AG20443 (cell line): ENCODE measurements at regions not wholly inside any gene's neighbourhood (a gene's known extent, or its start where the extent isn't known, plus 50 kb on each side); places are given as distances from the start of the nearest gene placed in this dataset.

ENCODE experiments used
- DNase-seq: peaks from one replicate; pipeline ENCODE4 v3.0.0; 2012; ENCODE audit warnings: low spot score, mixed read lengths

DNA sequence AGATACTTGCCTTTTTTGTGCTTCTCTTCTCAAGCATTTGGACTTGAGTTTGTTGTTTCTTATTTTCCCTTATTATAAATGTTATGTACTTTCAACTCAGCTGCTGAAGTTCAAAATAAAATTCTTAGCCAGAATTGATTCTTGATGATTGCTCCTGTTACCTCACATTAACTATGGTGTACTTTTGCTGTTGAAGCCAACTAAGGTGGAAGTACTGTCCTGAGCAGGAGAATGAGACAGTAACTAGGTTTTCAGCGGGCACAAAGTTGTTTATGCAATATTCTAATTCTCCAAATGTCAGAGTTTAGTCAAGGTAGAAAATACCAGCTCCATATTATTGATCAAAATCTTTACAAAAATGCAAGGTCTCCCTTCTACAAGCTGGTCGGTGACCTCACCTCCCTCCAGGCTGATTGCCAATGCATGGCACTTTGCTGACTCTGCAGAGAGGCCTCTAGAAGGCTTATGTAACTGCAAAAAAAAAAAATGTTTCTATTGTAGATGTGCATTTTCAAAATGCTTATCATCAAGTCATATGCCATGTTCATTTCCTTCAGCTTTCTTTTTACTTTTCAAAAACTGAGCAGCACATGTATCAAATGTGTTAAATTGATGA, 1783.5 kb upstream of the WWC1 start:
- DNase-seq = no peak

DNA sequence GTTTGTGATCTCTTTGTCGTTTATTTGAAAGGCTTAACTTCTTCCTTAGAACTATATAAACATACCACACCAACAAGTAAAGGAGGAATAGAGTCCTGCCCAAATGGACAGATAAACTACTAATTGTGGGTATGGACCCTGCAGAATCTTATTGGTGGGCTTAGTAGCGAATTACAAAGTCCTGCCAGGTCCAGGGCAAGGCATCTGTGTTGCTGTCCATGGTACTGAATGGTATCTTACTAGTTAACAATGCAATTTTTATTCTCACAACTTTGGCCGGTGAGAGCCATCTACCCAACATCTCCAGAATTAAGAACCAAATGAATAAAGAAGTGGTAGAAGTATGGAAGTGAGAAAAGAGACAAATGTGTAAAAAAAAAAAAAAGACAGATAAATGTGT, 1782.4 kb upstream of the WWC1 start:
- no peak for DNase-seq

DNA sequence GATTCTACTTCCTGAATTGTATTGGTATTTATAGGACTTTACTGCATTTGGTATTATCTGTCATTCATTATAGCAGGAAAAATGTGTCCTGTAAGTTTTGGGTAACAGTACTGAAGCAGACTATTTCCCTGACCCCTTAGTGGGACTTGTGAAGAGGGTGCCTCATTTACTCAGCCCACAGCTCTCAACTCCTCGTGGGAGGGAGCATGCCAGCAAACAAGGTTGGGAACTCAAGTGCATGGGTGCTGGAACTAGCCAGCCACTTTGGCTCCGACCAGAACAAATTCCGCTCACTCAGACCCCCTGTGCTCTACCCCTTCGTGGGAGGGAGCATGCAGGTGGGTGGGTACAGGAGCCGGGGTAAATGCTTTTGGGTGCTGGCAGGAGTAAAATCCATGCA, 1773.5 kb upstream of the WWC1 start:
- DNase-seq = no peak

DNA sequence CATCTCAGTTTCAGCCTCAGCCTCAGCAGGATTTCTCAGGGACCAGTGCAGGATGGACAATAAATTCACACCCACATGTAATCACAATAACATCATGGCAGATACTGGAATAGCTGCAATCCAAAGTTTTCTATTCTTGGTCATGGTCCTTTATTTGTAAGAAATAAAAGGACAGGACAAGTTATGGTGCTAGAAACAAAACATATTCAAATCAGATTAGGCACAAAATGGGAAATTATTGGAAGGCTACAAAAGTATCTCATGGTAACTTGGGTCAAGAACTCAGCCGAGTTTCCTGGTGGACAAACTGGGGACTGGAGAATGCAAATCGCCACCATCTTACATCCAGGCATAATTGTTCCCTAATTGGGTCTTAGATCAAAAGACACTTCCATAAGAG, 1768.2 kb upstream of the WWC1 start:
- DNase-seq = no peak

DNA sequence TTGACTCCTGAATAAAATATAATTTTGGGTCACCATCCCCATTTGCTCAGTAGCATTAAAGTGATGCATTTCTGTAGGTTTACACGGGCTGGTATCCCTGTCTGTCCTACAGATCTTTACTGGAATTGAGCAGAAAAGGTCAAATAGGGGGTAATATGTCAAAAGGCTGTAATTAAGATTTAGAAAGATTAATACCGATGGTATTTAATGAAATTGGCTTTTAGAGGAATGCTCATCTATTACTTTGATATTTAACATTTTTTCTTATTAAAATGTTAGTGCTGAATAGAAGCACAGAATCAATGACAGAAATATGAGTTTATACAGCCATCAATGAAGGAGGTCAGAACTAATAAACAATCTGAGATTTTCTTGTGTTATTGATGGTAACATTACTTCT, 1762.2 kb upstream of the WWC1 start:
- DNase-seq = no peak

DNA sequence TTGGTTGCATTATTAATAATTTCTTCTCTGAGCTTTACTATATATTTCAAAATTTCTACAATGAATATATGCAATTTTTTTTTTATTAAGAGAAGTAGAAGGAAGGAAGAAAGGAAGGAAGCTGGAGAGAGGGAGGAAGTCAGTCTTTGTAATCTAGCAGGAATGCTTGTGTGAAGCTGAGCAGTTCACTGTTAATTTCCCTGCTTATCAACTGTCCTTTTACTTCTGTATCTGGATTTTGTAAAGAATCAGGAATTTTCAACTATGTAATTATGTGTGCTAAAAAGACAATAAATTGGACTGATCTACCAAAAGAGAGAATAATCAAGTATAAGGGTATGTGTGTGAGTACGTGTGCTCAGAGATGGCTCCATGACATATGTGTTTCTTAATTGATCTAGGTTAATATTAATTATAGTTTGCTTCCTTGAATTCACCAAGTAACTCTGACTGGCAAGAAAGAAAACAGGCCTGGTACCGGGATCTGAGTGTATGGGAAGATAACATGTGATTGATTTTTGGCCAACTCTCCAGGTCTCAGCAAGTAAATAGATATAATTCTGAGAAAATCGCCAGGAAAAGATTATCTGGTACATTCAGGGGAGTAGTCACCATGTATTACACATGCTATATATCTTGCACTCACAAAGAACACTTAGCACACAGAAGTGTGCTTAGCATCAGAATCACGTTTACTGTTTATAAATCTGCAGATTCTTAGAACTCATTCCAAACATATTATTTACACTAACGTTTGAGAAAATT, 1758.8 kb upstream of the WWC1 start:
- no peak for DNase-seq

DNA sequence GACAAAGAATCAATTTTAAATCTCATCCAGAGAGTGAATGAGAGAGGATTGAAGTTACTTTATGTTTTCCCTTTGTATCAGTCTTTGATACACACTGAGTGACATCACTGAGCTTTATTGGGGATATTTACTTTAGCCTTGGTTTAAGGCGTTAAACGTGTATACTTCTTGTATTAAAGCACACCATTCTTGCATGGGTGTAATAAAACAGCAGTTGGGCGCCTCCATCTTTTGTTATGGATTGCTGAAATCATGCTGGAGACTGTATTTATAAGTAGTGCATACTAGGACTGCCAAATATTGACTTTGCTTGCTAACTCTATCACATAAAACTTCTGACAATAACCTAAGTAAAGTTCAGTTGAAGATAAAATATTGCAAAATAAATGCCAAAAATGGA, 1755.8 kb upstream of the WWC1 start:
- DNase-seq = no peak

DNA sequence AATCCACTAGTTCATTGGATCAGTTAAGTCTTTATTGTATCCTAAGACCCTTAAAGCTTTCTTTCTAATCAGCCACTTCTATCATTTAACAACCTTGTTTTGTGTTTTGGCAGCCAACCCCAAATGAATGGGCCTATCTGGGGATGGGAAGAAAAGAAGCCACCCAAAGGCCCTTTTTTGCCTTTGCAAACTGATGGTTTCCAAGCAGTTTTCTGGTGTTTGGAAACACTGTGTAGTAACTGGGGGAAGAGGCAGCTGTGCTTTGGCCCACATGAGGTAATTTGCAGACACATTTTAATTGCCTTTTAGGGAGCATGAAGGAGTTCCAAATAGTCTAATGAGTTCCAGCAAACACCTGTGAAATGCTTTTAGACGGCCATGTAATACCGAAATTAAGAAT, 1751.3 kb upstream of the WWC1 start:
- no peak for DNase-seq

DNA sequence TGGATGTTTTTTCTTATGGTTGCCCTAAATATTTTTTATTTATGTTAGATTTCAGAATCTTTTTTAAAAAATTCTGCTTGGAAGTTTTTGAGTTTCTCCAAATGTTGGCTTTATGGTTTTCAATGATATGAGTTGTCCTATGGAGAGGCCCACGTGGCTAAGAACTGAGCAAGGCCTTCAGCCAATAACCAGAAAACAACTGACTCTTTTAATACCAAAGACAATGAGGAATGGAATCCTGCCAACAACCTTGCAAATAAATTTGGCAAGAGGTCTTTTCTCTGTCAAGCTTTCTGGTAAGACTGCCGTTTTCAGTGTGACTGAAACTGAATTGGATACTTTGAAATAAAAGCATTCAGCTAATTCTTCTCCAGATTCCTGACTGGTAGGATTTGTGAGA, 1740.1 kb upstream of the WWC1 start:
- no peak for DNase-seq

DNA sequence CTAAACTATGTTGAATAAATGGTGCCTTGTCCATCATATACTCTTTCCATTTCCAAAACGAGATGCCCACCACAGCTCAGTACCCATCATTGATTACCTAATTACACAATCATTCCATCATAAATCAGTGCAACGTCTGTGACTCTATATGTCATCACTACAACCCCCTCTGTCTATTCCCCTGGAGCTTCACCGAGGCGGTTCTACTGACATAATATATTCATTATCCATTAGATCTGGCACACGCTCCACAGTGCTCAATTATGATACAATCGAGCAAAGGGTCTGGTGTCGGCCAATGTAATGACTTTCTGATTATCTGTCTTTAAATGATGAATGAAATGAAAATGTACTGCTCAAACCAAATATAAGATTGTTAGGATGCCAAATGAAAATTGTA, 1737.7 kb upstream of the WWC1 start:
- DNase-seq = no peak

DNA sequence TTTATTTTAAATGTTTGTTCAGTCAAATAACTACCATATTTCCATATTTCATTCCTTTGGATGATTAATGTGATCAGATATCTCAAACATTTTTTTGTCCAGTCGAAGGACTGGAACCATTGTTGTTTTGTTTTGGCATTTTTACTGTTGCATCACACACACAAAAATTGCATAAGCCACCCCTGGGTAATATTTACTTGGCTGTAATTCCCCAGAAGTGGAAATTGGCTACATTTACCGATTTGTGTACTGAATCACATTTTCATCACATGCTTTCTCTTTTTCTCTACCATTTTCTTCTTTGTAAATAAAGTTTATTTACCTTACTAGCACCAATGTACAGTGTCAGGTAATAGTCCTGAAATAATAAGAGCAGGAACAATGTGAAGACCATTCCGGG, 1729.7 kb upstream of the WWC1 start:
- no peak for DNase-seq

DNA sequence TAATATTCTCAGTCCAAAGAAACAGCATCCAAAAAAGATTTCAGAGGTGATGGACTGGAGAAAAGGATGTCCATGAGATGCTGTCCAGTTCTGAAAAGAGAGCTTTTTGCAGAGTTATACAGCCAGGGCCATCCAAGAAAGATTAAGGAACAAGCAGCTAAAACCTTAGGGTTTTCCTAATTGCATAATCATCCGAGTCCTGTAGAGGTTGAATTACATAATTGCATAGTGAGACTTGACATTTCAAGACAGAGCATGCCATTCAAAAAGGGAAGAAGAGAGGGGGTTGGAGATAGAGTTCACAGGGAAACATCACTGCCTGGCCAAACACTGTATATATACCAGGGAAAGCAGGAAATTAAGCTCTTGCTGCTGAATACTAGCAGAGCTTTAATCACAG, 1729.2 kb upstream of the WWC1 start:
- DNase-seq = no peak

DNA sequence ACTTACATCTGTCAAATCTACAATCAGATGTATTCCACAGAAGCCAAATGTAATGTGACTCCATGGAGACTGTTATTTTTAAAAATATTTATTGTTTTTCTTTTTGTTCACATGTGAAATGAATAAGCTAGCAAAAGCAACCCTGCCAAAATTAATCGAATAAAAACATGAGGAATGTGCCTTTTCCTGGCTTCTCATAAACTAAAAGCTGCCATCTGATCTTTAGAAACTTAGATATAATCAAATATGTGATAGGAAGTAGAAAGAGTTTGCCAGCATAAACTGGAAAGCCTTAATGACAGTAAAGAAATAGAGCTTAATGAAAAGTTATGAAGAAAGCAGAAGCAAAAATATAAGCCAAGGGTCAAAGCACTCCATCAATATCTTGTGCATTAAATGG, 1724.7 kb upstream of the WWC1 start:
- DNase-seq = no peak

DNA sequence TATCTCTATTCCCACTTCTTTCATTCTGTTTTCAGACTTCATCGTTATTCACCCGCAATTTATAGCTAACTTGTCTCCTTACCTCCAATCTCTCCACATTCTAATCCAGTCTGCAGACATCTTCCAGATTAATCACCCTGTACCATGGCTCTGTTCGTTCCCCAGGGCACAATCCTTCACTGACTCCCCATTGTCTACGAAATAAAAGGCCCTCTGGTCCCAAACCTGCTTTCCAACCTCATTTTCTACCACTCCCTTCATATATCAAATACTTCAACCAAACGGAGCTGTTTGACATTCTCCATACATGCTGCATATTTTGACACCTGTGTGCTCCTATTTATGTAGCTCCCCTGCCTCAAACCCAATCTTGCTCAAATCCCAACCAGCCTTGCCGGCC, 1720.6 kb upstream of the WWC1 start:
- no peak for DNase-seq

DNA sequence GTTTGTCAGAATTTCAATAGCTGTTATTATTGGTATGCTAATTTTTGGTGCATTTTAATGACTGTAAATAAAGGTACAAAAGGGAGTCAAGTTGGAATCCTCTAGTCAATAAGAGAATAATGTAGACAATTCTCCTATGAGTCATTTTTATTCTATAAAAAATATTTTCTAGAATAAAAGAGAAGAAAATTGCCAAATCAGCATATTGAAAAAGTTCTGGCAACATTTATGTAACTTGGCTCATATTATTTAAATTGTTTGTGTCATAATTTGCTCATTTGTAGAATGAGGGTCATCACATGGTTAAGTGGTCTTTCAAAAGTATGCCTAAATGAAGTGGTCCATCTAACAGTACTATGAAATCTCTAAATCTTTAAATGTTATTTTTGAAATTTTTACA, 1719.8 kb upstream of the WWC1 start:
- no peak for DNase-seq

DNA sequence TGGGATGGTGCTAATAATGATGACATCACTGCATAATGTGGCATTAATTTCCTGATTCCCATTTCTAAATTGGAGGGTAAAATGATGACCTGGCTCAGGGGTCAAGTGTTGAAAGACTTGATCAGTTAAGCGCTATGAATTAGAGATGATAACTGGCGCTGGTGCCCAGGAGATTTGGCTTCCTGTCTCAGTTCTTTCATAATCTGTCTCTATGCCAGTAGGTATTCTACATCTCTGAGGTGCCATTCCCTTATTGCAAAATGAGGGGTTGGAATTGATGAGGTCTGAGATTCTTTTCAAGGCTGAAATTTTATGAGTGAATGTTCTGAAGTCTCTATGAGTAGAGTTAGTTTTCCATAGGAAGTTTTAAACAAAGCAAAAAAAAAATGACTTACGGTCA, 1715.1 kb upstream of the WWC1 start:
- DNase-seq = no peak

DNA sequence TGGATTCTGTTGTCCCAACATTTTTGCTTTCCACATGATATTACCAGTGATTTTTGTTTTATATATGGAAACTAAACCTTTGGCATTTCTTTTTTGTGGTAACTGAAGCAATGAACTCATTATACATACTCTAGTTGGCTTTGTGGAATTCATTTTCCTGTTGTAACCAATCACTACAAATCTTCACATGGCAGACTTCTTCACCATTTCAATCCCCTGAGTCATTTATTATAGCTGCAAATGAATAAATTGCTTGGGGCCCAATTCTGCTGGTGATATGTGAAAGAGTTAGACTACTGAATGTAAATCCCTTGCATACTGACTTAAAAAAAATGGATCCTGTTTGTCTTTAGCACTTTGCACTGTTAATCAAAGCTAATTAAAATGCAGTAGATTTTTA, 1709.6 kb upstream of the WWC1 start:
- DNase-seq = no peak

DNA sequence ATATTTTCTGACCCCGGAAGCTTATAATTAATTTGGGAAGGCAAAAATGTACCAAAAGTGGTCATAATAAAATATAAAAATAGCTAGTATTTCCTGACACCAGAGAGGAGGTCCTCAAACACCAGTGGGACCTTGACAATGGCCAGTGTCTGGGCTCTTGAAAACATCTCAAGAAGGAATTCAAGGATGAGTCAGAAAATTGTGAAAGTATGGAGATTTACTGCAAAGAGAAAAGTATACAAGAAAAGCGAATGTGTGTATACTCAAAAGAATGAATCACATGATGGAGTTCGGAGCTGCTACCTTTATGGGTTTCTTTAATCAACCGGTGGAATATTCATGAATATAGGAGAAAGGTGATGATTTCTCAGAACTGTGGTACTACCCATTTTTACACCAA, 1709.0 kb upstream of the WWC1 start:
- DNase-seq = no peak

DNA sequence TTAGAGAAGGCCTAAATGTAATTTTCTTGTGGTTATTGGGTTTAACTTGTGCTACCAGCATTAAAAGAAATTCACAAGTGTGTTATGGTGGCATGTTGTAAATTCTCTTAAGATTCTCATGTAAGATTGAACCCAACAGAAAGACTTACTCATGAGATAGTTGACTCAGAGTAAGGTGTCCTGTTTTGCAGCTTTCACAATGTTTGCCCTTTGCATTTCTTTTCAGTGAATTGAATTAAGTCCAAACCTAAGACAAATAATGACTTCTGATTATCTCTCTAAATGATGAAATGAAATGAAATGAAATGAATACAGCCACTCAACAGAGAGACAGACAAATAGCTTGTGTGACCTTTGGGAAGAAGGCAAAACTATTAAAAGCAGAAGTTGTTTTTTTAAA, 1696.9 kb upstream of the WWC1 start:
- no peak for DNase-seq

DNA sequence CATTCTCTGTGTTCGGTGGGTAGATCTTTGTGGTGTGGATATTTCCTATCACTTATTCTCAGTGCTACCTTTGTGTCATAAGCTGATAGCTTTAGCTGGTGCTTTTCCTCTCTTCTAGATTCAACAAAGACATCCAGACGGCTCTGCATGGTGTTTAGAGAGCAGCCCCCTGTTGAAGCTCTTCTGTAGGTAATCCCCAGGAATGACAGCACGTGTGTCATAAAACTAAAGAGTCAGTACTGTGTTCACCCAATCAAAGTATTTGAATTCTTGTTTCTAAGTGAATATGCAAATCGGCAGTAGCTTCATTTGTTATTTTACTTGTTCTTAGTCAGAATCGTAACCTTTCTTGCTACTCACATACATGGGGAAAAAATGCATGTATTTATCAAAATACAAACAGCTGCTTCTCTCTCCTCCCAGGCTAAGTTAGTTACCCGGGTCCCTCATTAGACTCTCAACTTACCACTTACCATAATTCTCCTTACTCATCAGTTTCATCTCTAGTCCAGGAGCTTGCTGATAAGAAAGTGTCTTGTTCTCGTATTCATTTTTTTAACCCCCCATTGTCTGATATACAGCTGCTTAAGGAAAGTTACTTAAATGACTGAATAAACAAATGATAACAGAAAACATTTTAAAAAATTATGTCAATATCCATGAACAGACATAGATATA, 1696.0 kb upstream of the WWC1 start:
- DNase-seq = no peak

DNA sequence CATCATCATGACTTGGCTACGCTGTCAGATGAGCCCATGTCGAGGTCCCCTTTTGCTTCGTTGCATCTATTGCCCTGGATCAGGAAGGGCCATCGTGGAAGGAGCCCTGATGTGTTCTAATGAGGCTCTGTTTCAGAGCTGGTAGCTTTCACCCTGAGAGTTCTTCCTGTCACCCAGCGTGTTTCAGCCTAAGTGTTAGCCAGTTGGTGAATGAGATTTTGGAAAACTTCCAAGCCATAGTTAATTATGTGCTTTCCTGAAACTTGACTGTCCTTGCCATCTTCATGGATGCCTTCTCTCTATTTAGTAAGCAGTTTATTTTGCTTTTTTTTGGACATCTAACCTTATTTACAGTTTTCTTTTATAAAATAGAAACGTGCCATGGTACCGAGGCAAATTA, 1695.4 kb upstream of the WWC1 start:
- DNase-seq = no peak

DNA sequence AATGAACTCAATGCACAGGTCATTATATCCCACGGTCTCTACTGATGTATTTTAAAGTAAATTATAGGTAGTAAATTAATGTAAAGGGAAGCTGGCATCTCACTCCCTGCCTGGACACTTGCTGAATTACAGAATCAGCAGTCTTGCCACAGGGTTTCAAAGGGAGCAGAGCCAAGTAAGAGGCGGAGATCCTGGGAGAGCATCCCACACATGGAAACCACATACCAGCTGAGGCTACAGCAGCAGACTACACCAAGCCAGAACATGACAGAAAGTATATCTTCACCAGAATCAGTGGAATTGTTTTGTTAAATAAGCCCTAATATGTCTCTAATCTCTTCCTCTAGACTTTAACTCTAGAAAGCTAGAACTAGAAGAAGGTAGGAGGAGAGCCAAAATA, 1689.2 kb upstream of the WWC1 start:
- no peak for DNase-seq

DNA sequence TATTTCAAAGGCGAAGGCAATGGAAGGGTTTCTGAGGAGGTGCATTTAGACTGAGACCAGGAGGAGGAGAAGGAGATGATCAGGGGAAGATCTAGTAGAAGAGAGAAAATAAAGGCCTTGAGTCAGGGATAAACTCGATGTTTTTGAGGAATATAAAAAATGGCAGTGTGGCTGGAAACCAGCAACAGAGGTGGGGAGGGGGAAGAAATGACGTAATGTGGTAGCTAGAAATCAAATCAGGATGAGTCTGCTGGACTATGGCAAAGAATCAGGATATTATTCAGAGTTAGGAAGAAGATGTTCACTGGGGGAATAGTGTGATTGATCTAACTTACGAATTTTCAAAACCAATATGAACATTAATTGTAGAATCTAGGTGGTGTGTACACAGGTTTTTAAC, 1673.9 kb upstream of the WWC1 start:
- DNase-seq = no peak

DNA sequence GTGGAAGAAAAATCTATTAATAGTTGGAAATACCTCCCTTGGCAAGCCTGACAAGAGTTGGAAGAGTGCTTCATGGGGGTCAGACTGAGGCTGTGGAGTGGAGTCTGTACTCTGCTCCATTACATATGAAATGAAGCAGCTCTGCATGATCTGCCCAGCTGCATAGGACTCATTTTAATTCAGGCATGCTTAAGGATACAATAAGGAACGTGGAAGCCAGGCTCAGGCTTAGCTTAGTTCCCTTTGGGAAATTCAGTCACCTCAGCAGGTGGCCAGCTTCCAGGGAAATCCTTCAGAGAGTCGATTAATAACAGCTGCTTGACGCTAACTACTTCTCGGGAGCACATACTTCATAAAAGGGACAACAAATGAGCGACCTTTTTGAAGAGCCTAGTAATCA, 1672.9 kb upstream of the WWC1 start:
- DNase-seq = no peak
